ENCODE measurements at regions not wholly inside any gene's neighbourhood (a gene's known extent, or its start where the extent isn't known, plus 50 kb on each side); places are given as distances from the start of the nearest gene placed in this dataset.
A peak's percentile ranks its signal among the peaks of the same experiment; 100 is the strongest.

GRCh38 chr12:89932954-89933353 lies 224.3 kb upstream of the ATP2B1 start:
- no peak overlapping the region for H2AFZ ChIP-seq (ENCODE audit: low read length)
- no peaks in the 10 kb centered on the region for H3K9me2 ChIP-seq (replicated peaks; ENCODE audit: insufficient read depth, low read length)
- H3K4me2 ChIP-seq (ENCODE audit: low read depth, low read length), result no peak overlapping the region
- no peaks in the 10 kb centered on the region for H3K36me3 ChIP-seq (replicated peaks; ENCODE audit: insufficient read depth, low read length)
- H3K9me3 ChIP-seq (replicated peaks; ENCODE audit: insufficient read depth, low read length), result no peaks in the 10 kb centered on the region
- no peaks in the 10 kb centered on the region for H3K27me3 ChIP-seq (replicated peaks; ENCODE audit: insufficient read depth, low read length)
- no peaks in the 10 kb centered on the region for H3F3A ChIP-seq (ENCODE audit: insufficient read depth, low read length)
- H3K79me2 ChIP-seq (ENCODE audit: low read length), result no peaks in the 10 kb centered on the region
- no peak overlapping the region for H3K27ac ChIP-seq (ENCODE audit: low read length)
- no peak overlapping the region for H3K9ac ChIP-seq (ENCODE audit: low read length)
- no peak overlapping the region for H3K4me3 ChIP-seq (ENCODE audit: low read length)
- TF ChIP-seq CTCF (IDR thresholded peaks at IDR 0.05; ENCODE audit: low read length) (no peak), EZH2 (optimal IDR thresholded peaks at IDR 0.05; ENCODE audit: low read depth, low read length) (no peak), EZH2phosphoT487 (IDR thresholded peaks at IDR 0.05; ENCODE audit: low read length) (no peak)
- H4K20me1 ChIP-seq (ENCODE audit: insufficient read depth, low read length), result no peaks in the 10 kb centered on the region
- DNase-seq, result no peak
- peaks cover 8% of the 10 kb centered on the region; the same call in 1 of the 2 replicates for H3K4me1 ChIP-seq (ENCODE audit: low read length)

GRCh38 chr12:89928467-89928866 lies 219.8 kb upstream of the ATP2B1 start:
- Histone ChIP-seq H3K4me3 (ENCODE audit: low read length) (no peak overlapping the region), H3K27ac (ENCODE audit: low read length) (no peak overlapping the region), H3K4me1 (ENCODE audit: low read length) (peaks cover 16% of the 10 kb centered on the region), H3F3A (ENCODE audit: insufficient read depth, low read length) (no peaks in the 10 kb centered on the region), H3K9ac (ENCODE audit: low read length) (no peak overlapping the region), H3K36me3 (replicated peaks; ENCODE audit: insufficient read depth, low read length) (no peaks in the 10 kb centered on the region), H3K27me3 (replicated peaks; ENCODE audit: insufficient read depth, low read length) (no peaks in the 10 kb centered on the region), H3K4me2 (ENCODE audit: low read depth, low read length) (no peak overlapping the region), H3K79me2 (ENCODE audit: low read length) (no peaks in the 10 kb centered on the region), H3K9me3 (replicated peaks; ENCODE audit: insufficient read depth, low read length) (no peaks in the 10 kb centered on the region), H2AFZ (ENCODE audit: low read length) (no peak overlapping the region), H4K20me1 (ENCODE audit: insufficient read depth, low read length) (no peaks in the 10 kb centered on the region), H3K9me2 (replicated peaks; ENCODE audit: insufficient read depth, low read length) (no peaks in the 10 kb centered on the region)
- TF ChIP-seq CTCF (IDR thresholded peaks at IDR 0.05; ENCODE audit: low read length) (no peak), EZH2phosphoT487 (IDR thresholded peaks at IDR 0.05; ENCODE audit: low read length) (no peak), EZH2 (optimal IDR thresholded peaks at IDR 0.05; ENCODE audit: low read depth, low read length) (no peak)
- no peak for DNase-seq

- DNase-seq, result peak; percentile 82
- Histone ChIP-seq H4K20me1 (ENCODE audit: insufficient read depth, low read length) (no peaks in the 10 kb centered on the region), H3K27ac (ENCODE audit: low read length) (peak overlapping the region; percentile 44; the same call in 1 of the 2 replicates), H3K36me3 (replicated peaks; ENCODE audit: insufficient read depth, low read length) (no peaks in the 10 kb centered on the region), H3K4me3 (ENCODE audit: low read length) (peak overlapping the region; percentile 12; the same call in 1 of the 2 replicates), H3K9ac (ENCODE audit: low read length) (no peak overlapping the region), H3K79me2 (ENCODE audit: low read length) (no peaks in the 10 kb centered on the region), H3K9me3 (replicated peaks; ENCODE audit: insufficient read depth, low read length) (no peaks in the 10 kb centered on the region), H3K4me1 (ENCODE audit: low read length) (peaks cover 16% of the 10 kb centered on the region), H3K9me2 (replicated peaks; ENCODE audit: insufficient read depth, low read length) (no peaks in the 10 kb centered on the region), H3F3A (ENCODE audit: insufficient read depth, low read length) (no peaks in the 10 kb centered on the region), H3K4me2 (ENCODE audit: low read depth, low read length) (peak overlapping the region; percentile 37; the same call in 1 of the 2 replicates), H3K27me3 (replicated peaks; ENCODE audit: insufficient read depth, low read length) (no peaks in the 10 kb centered on the region), H2AFZ (ENCODE audit: low read length) (no peak overlapping the region)
- TF ChIP-seq CTCF (IDR thresholded peaks at IDR 0.05; ENCODE audit: low read length), result no peak
- TF ChIP-seq EZH2phosphoT487 (IDR thresholded peaks at IDR 0.05; ENCODE audit: low read length), result no peak
- no peak for TF ChIP-seq EZH2 (optimal IDR thresholded peaks at IDR 0.05; ENCODE audit: low read depth, low read length)
Observed at GRCh38 chr12:89927226-89927698, 218.6 kb upstream of the ATP2B1 start.
